ENCODE measurements at regions not wholly inside any gene's neighbourhood (a gene's known extent, or its start where the extent isn't known, plus 50 kb on each side); places are given as distances from the start of the nearest gene placed in this dataset.
A peak's percentile ranks its signal among the peaks of the same experiment; 100 is the strongest.

GRCh38 chr2:209334188-209335017 is 89.4 kb upstream of the MAP2 start:
- WGBS, result 11% methylated on average over 7 of the region's 7 CpGs
- no peaks in the 10 kb centered on the region for H3K36me3 ChIP-seq (ENCODE audit: control insufficient read depth in 4 of 4, insufficient read depth in 3 of 4, low read depth in 1 of 4, low read length in 3 of 4)
- no peak overlapping the region for H3K4me3 ChIP-seq (ENCODE audit: low read depth in 1 of 3, low read length in 3 of 3)
- H3K27me3 ChIP-seq (ENCODE audit: control insufficient read depth in 4 of 4, insufficient read depth in 4 of 4, low read length in 3 of 4), result no peaks in the 10 kb centered on the region
- H3K9ac ChIP-seq (ENCODE audit: low read depth in 1 of 2, low read length in 2 of 2), result no peak overlapping the region
- H3K4me1 ChIP-seq (ENCODE audit: control insufficient read depth in 4 of 4, insufficient read depth in 4 of 4, low read length in 3 of 4), result peaks cover 0 to 4% (median 3%) of the 10 kb centered on the region in 4 donors
- H3K27ac ChIP-seq (ENCODE audit: low read depth in 1 of 2, low read length in 2 of 2), result no peak overlapping the region
- no peaks in the 10 kb centered on the region for H3K9me3 ChIP-seq (ENCODE audit: control insufficient read depth in 4 of 4, low read length in 3 of 4)
- no peak for TF ChIP-seq HNF4G (IDR thresholded peaks at IDR 0.05)
- TF ChIP-seq RAD21 (IDR thresholded peaks at IDR 0.05), result peak; percentile 94 to 96
- peak; percentile 89 for TF ChIP-seq CTCF (IDR thresholded peaks at IDR 0.05; ENCODE audit: low read depth, low read length, missing input control)
- peak; percentile 53 for DNase-seq (ENCODE audit: low spot score)

- WGBS, result 37% methylated on average over 2 of the region's 2 CpGs
- Histone ChIP-seq H3K27me3 (ENCODE audit: control insufficient read depth in 4 of 4, insufficient read depth in 4 of 4, low read length in 3 of 4) (no peaks in the 10 kb centered on the region), H3K36me3 (ENCODE audit: control insufficient read depth in 4 of 4, insufficient read depth in 3 of 4, low read depth in 1 of 4, low read length in 3 of 4) (no peaks in the 10 kb centered on the region), H3K9ac (ENCODE audit: low read depth in 1 of 2, low read length in 2 of 2) (no peak overlapping the region), H3K9me3 (ENCODE audit: control insufficient read depth in 4 of 4, low read length in 3 of 4) (no peaks in the 10 kb centered on the region), H3K4me3 (ENCODE audit: low read depth in 1 of 3, low read length in 3 of 3) (no peak overlapping the region), H3K27ac (ENCODE audit: low read depth in 1 of 2, low read length in 2 of 2) (no peak overlapping the region), H3K4me1 (ENCODE audit: control insufficient read depth in 4 of 4, insufficient read depth in 4 of 4, low read length in 3 of 4) (no peaks in the 10 kb centered on the region)
- no peak for DNase-seq (ENCODE audit: low spot score)
- TF ChIP-seq HNF4A (conservative IDR thresholded peaks at IDR 0.05) (no peak), TAF1 (conservative IDR thresholded peaks at IDR 0.05) (no peak), REST (IDR thresholded peaks at IDR 0.05) (no peak)
Observed at GRCh38 chr2:209340522-209340921, 83.3 kb upstream of the MAP2 start.

- Histone ChIP-seq H3K36me3 (ENCODE audit: control insufficient read depth in 4 of 4, insufficient read depth in 3 of 4, low read depth in 1 of 4, low read length in 3 of 4) (no peaks in the 10 kb centered on the region), H3K4me3 (ENCODE audit: low read depth in 1 of 3, low read length in 3 of 3) (no peak overlapping the region), H3K9ac (ENCODE audit: low read depth in 1 of 2, low read length in 2 of 2) (no peak overlapping the region), H3K4me1 (ENCODE audit: control insufficient read depth in 4 of 4, insufficient read depth in 4 of 4, low read length in 3 of 4) (no peaks in the 10 kb centered on the region), H3K9me3 (ENCODE audit: control insufficient read depth in 4 of 4, low read length in 3 of 4) (no peaks in the 10 kb centered on the region), H3K27me3 (ENCODE audit: control insufficient read depth in 4 of 4, insufficient read depth in 4 of 4, low read length in 3 of 4) (no peaks in the 10 kb centered on the region), H3K27ac (ENCODE audit: low read depth in 1 of 2, low read length in 2 of 2) (no peak overlapping the region)
- DNase-seq (ENCODE audit: low spot score), result no peak
- WGBS, result 54% methylated on average over 3 of the region's 3 CpGs
- TF ChIP-seq NR2F2 (IDR thresholded peaks at IDR 0.05) (no peak), MAX (IDR thresholded peaks at IDR 0.05) (no peak), CTCF (IDR thresholded peaks at IDR 0.05; ENCODE audit: low read depth, low read length, missing input control) (no peak), SP1 (IDR thresholded peaks at IDR 0.05) (no peak), HNF4A (conservative IDR thresholded peaks at IDR 0.05) (no peak), TAF1 (conservative IDR thresholded peaks at IDR 0.05) (no peak)
Observed at GRCh38 chr2:209344349-209344748, 79.5 kb upstream of the MAP2 start.
